ENCODE measurements at regions not wholly inside any gene's neighbourhood (a gene's known extent, or its start where the extent isn't known, plus 50 kb on each side); places are given as distances from the start of the nearest gene placed in this dataset.
A peak's percentile ranks its signal among the peaks of the same experiment; 100 is the strongest.

- ChIA-PET POLR2A (no interaction called here), CTCF (interaction anchor here (1.2 kb wide), 1 partner anchor 122 kb away, joined by 4 read pairs; no protein-coding TSS in a partner anchor)
- no peak for ATAC-seq
- 15% methylated on average over 1 of the region's 1 CpG for WGBS (ENCODE audit: missing lambda C conversion rate)
- H3K9me3 ChIP-seq: no peaks in the 10 kb centered on the region
- 0 out of 6 replicates have a peak overlapping the region, but pooled peaks of 1 of the 2 experiments have one; percentile 9 for H3K27ac ChIP-seq
- TF ChIP-seq CHD4 (IDR thresholded peaks at IDR 0.05; ENCODE audit: borderline replicate concordance): no peak
- TF ChIP-seq USF2 (IDR thresholded peaks at IDR 0.05): no peak
- no peak for TF ChIP-seq ELK1 (IDR thresholded peaks at IDR 0.05; ENCODE audit: low read depth, low read length)
- TF ChIP-seq FOXS1 (CRISPR knock-in tag; IDR thresholded peaks at IDR 0.05): no peak
- no peak for TF ChIP-seq EHMT2 (IDR thresholded peaks at IDR 0.05; ENCODE audit: low read depth)
- TF ChIP-seq HES2 (IDR thresholded peaks at IDR 0.05): no peak
- TF ChIP-seq CBX8 (IDR thresholded peaks at IDR 0.05): no peak
- TF ChIP-seq NPAS2 (CRISPR knock-in tag; IDR thresholded peaks at IDR 0.05; ENCODE audit: borderline replicate concordance): no peak
- H3K4me2 ChIP-seq: no peak overlapping the region
- DNase-seq (ENCODE audit: low read depth in 1 of 2, low spot score in 1 of 2): peak in 1 of 2 experiments; percentile 30
- no peak for FAIRE-seq
- no peak overlapping the region for H3K4me3 ChIP-seq
- peaks cover 11% of the 10 kb centered on the region for H3K4me1 ChIP-seq
These were observed 665.7 kb upstream of the TBX3 start for GRCh38 chr12:115349711-115350110.

- H3K4me2 ChIP-seq: no peak overlapping the region
- no peak overlapping the region for H3K4me3 ChIP-seq
- TF ChIP-seq FOSL2 (IDR thresholded peaks at IDR 0.05): no peak
- no peak for TF ChIP-seq FOSL2 (CRISPR knock-in tag; IDR thresholded peaks at IDR 0.05)
- TF ChIP-seq HEYL (CRISPR knock-in tag; IDR thresholded peaks at IDR 0.05): no peak
- TF ChIP-seq NFE2L2 (conservative IDR thresholded peaks at IDR 0.05; ENCODE audit: low read length): no peak
- TF ChIP-seq GATA3 (IDR thresholded peaks at IDR 0.05; ENCODE audit: borderline replicate concordance): no peak
- TF ChIP-seq ZSCAN20 (CRISPR knock-in tag; IDR thresholded peaks at IDR 0.05): no peak
- TF ChIP-seq MAFK (IDR thresholded peaks at IDR 0.05; ENCODE audit: partially characterized antibody): no peak
- TF ChIP-seq POLR2AphosphoS2 (conservative IDR thresholded peaks at IDR 0.05; ENCODE audit: low read length): no peak
- 93% methylated on average over 16 of the region's 16 CpGs for WGBS (ENCODE audit: missing lambda C conversion rate)
- no peak for FAIRE-seq
- no peak overlapping the region for H3K27ac ChIP-seq
- no peak for DNase-seq (ENCODE audit: low read depth in 1 of 2, low spot score in 1 of 2)
- peaks cover 1% of the 10 kb centered on the region; the same call in 2 of the 3 replicates for H3K4me1 ChIP-seq
- CTCF ChIA-PET: no interaction called here
- ATAC-seq: no peak
- POLR2A ChIA-PET: no interaction called here
- H3K9me3 ChIP-seq: 0 out of 3 replicates have a peak, but pooled peaks cover 2% of the 10 kb centered on the region
These were observed 664.3 kb upstream of the TBX3 start for GRCh38 chr12:115348301-115348700.

- ATAC-seq (no peak), FAIRE-seq (no peak), DNase-seq (ENCODE audit: low read depth in 1 of 2, low spot score in 1 of 2) (no peak)
- Histone ChIP-seq H3K4me3 (no peak overlapping the region), H3K4me2 (no peak overlapping the region), H3K9me3 (peaks cover 14% of the 10 kb centered on the region; the same call in 2 of the 3 replicates), H3K4me1 (peaks cover 17% of the 10 kb centered on the region), H3K27ac (no peak overlapping the region)
- no peak for TF ChIP-seq JUNB (IDR thresholded peaks at IDR 0.05)
- no peak for TF ChIP-seq MAZ (IDR thresholded peaks at IDR 0.05; ENCODE audit: borderline replicate concordance, low read depth, low read length)
- no peak for TF ChIP-seq JUN (IDR thresholded peaks at IDR 0.05)
- no peak for TF ChIP-seq FOSL2 (IDR thresholded peaks at IDR 0.05)
- TF ChIP-seq FOSL2 (CRISPR knock-in tag; IDR thresholded peaks at IDR 0.05): no peak
- TF ChIP-seq SMC3 (IDR thresholded peaks at IDR 0.05): no peak
- no peak for TF ChIP-seq RCOR1 (IDR thresholded peaks at IDR 0.05; ENCODE audit: low read depth, low read length)
- TF ChIP-seq CTCF (IDR thresholded peaks at IDR 0.05): no peak
- POLR2A ChIA-PET: no interaction called here
- 82% methylated on average over 5 of the region's 5 CpGs for WGBS (ENCODE audit: missing lambda C conversion rate)
- CTCF ChIA-PET: interaction anchor here (1.2 kb wide), 1 partner anchor 10 kb away, joined by 4 read pairs; no protein-coding TSS in a partner anchor
These were observed 659.6 kb upstream of the TBX3 start for GRCh38 chr12:115343601-115344000.

All from A549 (cell line).